Type B pancreatic cell (in vitro differentiated cells): ENCODE measurements at regions not wholly inside any gene's neighbourhood (a gene's known extent, or its start where the extent isn't known, plus 50 kb on each side); places are given as distances from the start of the nearest gene placed in this dataset.
"Not testable (repeated sequence)": the region's sequence is repeated elsewhere in the genome, so short reads cannot be mapped to it uniquely, and the experiment has no call there.

Source experiments
- DNase-seq: peaks from one replicate; pipeline ENCODE4 v3.0.0; 2021; ENCODE audit warnings: mixed read lengths; ENCODE audit not compliant: unreplicated experiment; ENCODE audit errors: extremely low spot score
- H3K27ac Mint-ChIP-seq: 2 replicates; pipeline ENCODE4 v1.8.0; 2021; ENCODE audit warnings: mild to moderate bottlenecking, mixed read lengths
- H3K27me3 Mint-ChIP-seq: 2 replicates; pipeline ENCODE4 v1.8.0; 2021; ENCODE audit warnings: mixed read lengths
- H3K36me3 Mint-ChIP-seq: 2 replicates; pipeline ENCODE4 v1.8.0; 2021; ENCODE audit warnings: mixed read lengths
- H3K4me1 Mint-ChIP-seq: one replicate; pipeline ENCODE4 v1.8.0; 2021; ENCODE audit warnings: mixed read lengths; ENCODE audit not compliant: unreplicated experiment
- H3K4me3 Mint-ChIP-seq: 2 replicates; pipeline ENCODE4 v1.8.0; 2021; ENCODE audit warnings: mild to moderate bottlenecking, mixed read lengths
- H3K9me3 Mint-ChIP-seq: 2 replicates; pipeline ENCODE4 v1.8.0; 2021; ENCODE audit warnings: mixed read lengths
- TF ChIP-seq, protein P1 (sequence below): fragments of 200-600 bp; sonication (generic); conservative IDR thresholded peaks from 2 replicates; pipeline ENCODE4 v1.5.0; 2021; ENCODE audit warnings: antibody characterized with exemption, mild to moderate bottlenecking

DNA sequence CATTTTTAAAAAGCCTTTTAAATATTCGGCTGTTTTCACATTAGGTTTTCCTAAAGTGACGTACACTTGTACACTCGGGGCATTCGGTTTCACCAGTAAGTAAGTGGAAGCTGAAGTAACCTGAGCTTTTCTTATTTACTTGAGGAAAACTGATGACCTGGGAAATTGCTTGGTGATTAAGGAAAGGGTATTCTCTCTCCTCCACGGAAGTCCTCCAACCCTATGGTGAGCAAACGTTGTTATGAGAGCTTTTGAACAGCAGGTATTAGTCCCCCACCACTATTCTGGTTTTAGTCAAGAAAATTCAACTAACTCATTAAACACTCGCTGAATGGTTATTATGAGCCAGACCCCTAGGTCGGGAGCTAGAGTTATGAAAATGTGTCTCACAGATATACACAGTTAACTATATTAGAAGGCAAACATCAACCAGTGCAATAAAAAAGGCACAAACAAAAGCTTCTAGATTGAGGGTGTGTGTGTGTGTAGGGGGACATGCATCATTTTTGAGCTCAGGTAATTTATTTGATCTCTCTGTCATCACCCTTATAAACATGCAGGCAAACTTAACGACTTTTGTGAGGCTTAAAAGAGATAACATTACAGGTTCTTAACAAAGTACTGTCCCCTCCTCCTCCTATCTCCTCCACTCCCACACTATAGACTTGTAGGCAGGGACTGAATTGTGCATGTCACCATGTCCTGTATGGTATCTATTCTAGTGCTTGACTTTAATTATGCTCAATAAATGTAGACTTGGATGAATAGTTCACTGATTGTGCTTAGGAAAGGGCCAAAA is 143.3 kb upstream of the MB21D2 start:
- Mint-ChIP-seq H3K4me1 (no peaks in the 10 kb centered on the region), H3K27me3 (no peaks in the 10 kb centered on the region), H3K27ac (no peak overlapping the region), H3K36me3 (no peaks in the 10 kb centered on the region), H3K4me3 (no peak overlapping the region), H3K9me3 (no peaks in the 10 kb centered on the region)
- DNase-seq, result no peak
- TF ChIP-seq, protein P1, sequence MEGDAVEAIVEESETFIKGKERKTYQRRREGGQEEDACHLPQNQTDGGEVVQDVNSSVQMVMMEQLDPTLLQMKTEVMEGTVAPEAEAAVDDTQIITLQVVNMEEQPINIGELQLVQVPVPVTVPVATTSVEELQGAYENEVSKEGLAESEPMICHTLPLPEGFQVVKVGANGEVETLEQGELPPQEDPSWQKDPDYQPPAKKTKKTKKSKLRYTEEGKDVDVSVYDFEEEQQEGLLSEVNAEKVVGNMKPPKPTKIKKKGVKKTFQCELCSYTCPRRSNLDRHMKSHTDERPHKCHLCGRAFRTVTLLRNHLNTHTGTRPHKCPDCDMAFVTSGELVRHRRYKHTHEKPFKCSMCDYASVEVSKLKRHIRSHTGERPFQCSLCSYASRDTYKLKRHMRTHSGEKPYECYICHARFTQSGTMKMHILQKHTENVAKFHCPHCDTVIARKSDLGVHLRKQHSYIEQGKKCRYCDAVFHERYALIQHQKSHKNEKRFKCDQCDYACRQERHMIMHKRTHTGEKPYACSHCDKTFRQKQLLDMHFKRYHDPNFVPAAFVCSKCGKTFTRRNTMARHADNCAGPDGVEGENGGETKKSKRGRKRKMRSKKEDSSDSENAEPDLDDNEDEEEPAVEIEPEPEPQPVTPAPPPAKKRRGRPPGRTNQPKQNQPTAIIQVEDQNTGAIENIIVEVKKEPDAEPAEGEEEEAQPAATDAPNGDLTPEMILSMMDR, result no peak

DNA sequence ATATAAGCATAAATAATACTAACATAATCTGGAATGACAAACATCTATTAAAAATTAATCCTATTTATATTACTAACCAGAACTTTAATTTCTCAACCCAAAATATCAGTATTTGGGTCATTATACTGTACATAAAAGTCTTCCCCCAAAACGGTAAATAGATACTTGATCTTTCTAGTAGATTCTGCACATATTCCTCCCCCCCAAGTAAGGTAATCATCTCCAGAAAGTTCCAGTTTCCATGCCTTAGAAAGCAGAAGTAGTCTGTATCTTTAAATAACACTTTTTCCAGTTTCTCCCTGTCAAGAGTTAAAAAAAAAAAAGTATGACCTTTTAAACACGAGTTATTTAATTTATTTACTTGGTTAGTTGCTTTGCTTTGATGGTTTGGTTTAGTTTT is 150.7 kb upstream of the MB21D2 start:
- Mint-ChIP-seq H3K4me3 (no peak overlapping the region), H3K36me3 (no peaks in the 10 kb centered on the region), H3K9me3 (no peaks in the 10 kb centered on the region), H3K27me3 (no peaks in the 10 kb centered on the region), H3K4me1 (no peaks in the 10 kb centered on the region), H3K27ac (no peak overlapping the region)
- TF ChIP-seq, protein P1, result no peak
- DNase-seq, result no peak

DNA sequence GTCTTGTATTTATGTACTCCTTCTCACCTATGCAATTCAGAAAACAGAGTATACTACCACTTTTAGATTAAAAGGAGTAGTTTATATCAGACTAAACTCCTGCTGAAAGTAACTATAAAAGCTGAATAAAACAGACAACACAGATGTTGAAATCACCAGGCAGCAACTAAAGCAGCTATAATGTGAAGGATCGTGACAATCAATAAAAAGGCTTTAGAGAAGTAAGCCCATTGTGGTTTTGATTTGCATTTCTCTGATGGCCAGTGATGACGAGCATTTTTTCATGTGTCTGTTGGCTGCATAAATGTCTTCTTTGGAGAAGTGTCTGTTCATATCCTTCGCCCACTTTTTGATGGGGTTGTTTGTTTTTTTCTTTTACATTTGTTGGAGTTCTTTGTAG is 152.1 kb upstream of the MB21D2 start:
- DNase-seq, H3K27me3 Mint-ChIP-seq, H3K27ac Mint-ChIP-seq, H3K9me3 Mint-ChIP-seq, H3K36me3 Mint-ChIP-seq, H3K4me3 Mint-ChIP-seq, H3K4me1 Mint-ChIP-seq: not testable (repeated sequence)

DNA sequence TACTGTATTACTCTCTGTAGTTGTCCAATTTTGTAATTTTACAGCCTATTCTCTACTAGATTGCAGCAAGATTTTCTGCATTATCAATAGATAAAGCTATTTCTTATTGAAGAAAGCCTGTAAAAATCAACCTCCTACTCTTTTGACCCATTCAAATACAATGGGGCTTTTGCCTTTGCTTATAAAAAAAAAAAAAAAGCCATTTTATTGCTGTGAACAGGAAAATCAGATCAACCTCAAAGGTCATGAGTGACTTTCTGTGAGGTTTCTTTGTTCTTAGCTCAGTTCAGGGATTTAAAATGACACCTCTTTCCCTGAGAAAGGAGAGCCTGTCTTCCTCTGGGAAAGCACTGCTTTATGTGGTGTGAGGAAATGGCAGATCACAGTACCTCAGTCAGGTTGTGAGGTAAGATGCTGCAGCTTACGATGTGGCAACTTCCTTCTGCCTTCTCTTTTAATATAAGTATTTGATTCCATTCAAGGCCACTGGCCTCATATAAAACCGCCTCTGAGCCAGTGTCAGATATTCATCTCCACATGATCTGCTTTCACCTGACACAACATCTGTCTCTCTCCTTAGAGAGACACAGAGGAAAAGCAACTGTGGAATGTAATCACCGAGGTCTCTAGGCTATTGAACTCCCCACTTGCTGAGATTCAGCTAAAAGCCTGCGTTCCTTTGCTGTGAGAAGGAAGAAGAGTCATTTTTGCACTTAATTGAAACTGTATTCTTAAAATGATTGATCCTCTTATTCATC is 161.5 kb upstream of the MB21D2 start:
- Mint-ChIP-seq H3K4me3 (no peak overlapping the region), H3K27ac (no peak overlapping the region), H3K4me1 (no peaks in the 10 kb centered on the region), H3K27me3 (no peaks in the 10 kb centered on the region), H3K9me3 (peaks cover 8% of the 10 kb centered on the region), H3K36me3 (no peaks in the 10 kb centered on the region)
- TF ChIP-seq, protein P1, result no peak
- no peak for DNase-seq

DNA sequence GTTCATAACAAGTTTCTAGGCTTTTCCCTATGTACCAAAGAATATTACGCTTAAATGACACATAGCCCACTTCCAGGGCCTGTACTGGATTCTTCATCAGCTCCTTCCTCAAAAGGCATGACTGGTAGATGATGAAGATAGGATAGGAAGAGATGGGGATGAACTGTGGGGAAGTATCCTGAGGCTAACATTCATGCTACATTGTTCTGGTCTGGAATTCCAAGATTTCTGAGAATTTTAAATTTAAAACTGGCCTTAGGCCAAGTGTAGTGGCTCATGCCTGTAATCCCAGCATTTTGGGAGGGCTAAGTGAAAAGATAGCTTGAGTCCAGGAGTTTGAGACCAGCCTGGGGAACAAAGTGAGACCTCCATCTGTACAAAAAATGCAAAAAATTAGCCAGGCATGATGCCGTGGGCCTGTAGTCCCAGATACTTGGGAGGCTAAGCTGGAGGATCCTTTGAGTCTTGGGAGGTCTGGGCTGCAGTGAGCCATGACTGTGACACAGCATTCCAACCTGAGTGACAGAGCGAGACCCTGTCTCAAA is 160.1 kb upstream of the PLAAT1 start:
- H3K9me3 Mint-ChIP-seq, result peaks cover 8% of the 10 kb centered on the region
- H3K27ac Mint-ChIP-seq, result no peak overlapping the region
- no peak for DNase-seq
- TF ChIP-seq, protein P1, result no peak
- no peaks in the 10 kb centered on the region for H3K27me3 Mint-ChIP-seq
- H3K4me3 Mint-ChIP-seq, result no peak overlapping the region
- H3K4me1 Mint-ChIP-seq, result no peaks in the 10 kb centered on the region
- H3K36me3 Mint-ChIP-seq, result no peaks in the 10 kb centered on the region

DNA sequence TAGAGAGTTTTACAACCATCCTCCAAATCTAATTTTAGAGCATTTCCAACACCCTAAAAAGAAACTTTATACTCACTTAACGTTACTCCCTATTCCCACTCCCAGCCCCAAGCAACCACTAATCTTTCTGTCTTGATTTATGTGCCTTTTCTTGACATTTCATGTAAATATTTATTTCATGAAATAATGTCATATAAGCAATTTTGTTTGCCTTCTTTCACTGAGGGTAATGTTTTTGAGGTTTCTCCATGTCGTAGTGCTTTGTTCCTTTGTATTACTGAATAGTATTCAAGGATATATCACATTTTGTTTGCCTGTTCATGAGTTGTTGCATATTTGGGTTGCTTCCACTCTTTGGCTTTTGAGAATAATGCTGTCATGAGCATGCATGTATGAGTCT is 155.4 kb upstream of the PLAAT1 start:
- no peaks in the 10 kb centered on the region for H3K36me3 Mint-ChIP-seq
- no peak for DNase-seq
- no peak overlapping the region for H3K27ac Mint-ChIP-seq
- peaks cover 8% of the 10 kb centered on the region for H3K9me3 Mint-ChIP-seq
- no peak overlapping the region for H3K4me3 Mint-ChIP-seq
- no peaks in the 10 kb centered on the region for H3K27me3 Mint-ChIP-seq
- H3K4me1 Mint-ChIP-seq, result peaks cover 4% of the 10 kb centered on the region
- TF ChIP-seq, protein P1, result no peak
